ENCODE measurements at regions not wholly inside any gene's neighbourhood (a gene's known extent, or its start where the extent isn't known, plus 50 kb on each side); places are given as distances from the start of the nearest gene placed in this dataset.
A peak's percentile ranks its signal among the peaks of the same experiment; 100 is the strongest.

GRCh38 chr1:96334236-96334557 is 387.4 kb upstream of the PTBP2 start:
- DNase-seq, result no peak

GRCh38 chr1:96338622-96339021 is 383.0 kb upstream of the PTBP2 start:
- no peak for DNase-seq

- no peak for DNase-seq
Measured at GRCh38 chr1:96340686-96341085, 380.9 kb upstream of the PTBP2 start.

- DNase-seq, result peak; percentile 2
Measured at GRCh38 chr1:96346719-96347118, 374.9 kb upstream of the PTBP2 start.

- DNase-seq, result no peak
Measured at GRCh38 chr1:96349896-96350295, 371.7 kb upstream of the PTBP2 start.

- DNase-seq, result no peak
Measured at GRCh38 chr1:96352733-96353132, 368.9 kb upstream of the PTBP2 start.

GRCh38 chr1:96355521-96355920 is 366.1 kb upstream of the PTBP2 start:
- DNase-seq, result no peak

GRCh38 chr1:96355961-96356360 is 365.6 kb upstream of the PTBP2 start:
- DNase-seq, result no peak

- DNase-seq, result no peak
Measured at GRCh38 chr1:96357141-96357765, 364.3 kb upstream of the PTBP2 start.

GRCh38 chr1:96358057-96358456 is 363.5 kb upstream of the PTBP2 start:
- no peak for DNase-seq

- no peak for DNase-seq
Measured at GRCh38 chr1:96360036-96360795, 361.4 kb upstream of the PTBP2 start.

GRCh38 chr1:96361271-96361856 is 360.2 kb upstream of the PTBP2 start:
- no peak for DNase-seq

GRCh38 chr1:96361961-96362360 is 359.6 kb upstream of the PTBP2 start:
- DNase-seq, result no peak

GRCh38 chr1:96362623-96363022 is 359.0 kb upstream of the PTBP2 start:
- no peak for DNase-seq

GRCh38 chr1:96363826-96364225 is 357.8 kb upstream of the PTBP2 start:
- no peak for DNase-seq

GRCh38 chr1:96364576-96364975 is 357.0 kb upstream of the PTBP2 start:
- DNase-seq, result no peak

GRCh38 chr1:96365076-96365475 is 356.5 kb upstream of the PTBP2 start:
- no peak for DNase-seq

GRCh38 chr1:96365596-96366390 is 355.8 kb upstream of the PTBP2 start:
- no peak for DNase-seq

GRCh38 chr1:96366516-96366915 is 355.1 kb upstream of the PTBP2 start:
- DNase-seq, result no peak

- no peak for DNase-seq
Measured at GRCh38 chr1:96367791-96368190, 353.8 kb upstream of the PTBP2 start.

- DNase-seq, result no peak
Measured at GRCh38 chr1:96370757-96371156, 350.8 kb upstream of the PTBP2 start.

- DNase-seq, result no peak
Measured at GRCh38 chr1:96372881-96373280, 348.7 kb upstream of the PTBP2 start.

- no peak for DNase-seq
Measured at GRCh38 chr1:96374076-96374762, 347.4 kb upstream of the PTBP2 start.
